Fibroblast of the aortic adventitia (primary cell): ENCODE measurements at regions not wholly inside any gene's neighbourhood (a gene's known extent, or its start where the extent isn't known, plus 50 kb on each side); places are given as distances from the start of the nearest gene placed in this dataset.

ENCODE experiments used
- DNase-seq: peaks from one replicate; pipeline ENCODE4 v3.0.0-alpha.2; 2010; ENCODE audit warnings: low read depth
- H3K4me3 ChIP-seq: 2 replicates; pipeline ENCODE4 v1.5.1; 2011; ENCODE audit warnings: low read depth, mild to moderate bottlenecking, control low read depth, low read length, moderate library complexity
- TF ChIP-seq, protein P1 (sequence below): IDR thresholded peaks from 2 replicates; pipeline ENCODE4 v1.5.1; 2011; ENCODE audit warnings: mild to moderate bottlenecking, low read length, control low read depth, inconsistent platforms; ENCODE audit not compliant: insufficient read depth

GRCh38 chr9:89793124-89793495, 188.3 kb downstream of the GADD45G start:
- TF ChIP-seq, protein P1, sequence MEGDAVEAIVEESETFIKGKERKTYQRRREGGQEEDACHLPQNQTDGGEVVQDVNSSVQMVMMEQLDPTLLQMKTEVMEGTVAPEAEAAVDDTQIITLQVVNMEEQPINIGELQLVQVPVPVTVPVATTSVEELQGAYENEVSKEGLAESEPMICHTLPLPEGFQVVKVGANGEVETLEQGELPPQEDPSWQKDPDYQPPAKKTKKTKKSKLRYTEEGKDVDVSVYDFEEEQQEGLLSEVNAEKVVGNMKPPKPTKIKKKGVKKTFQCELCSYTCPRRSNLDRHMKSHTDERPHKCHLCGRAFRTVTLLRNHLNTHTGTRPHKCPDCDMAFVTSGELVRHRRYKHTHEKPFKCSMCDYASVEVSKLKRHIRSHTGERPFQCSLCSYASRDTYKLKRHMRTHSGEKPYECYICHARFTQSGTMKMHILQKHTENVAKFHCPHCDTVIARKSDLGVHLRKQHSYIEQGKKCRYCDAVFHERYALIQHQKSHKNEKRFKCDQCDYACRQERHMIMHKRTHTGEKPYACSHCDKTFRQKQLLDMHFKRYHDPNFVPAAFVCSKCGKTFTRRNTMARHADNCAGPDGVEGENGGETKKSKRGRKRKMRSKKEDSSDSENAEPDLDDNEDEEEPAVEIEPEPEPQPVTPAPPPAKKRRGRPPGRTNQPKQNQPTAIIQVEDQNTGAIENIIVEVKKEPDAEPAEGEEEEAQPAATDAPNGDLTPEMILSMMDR = no peak
- no peak for DNase-seq
- H3K4me3 ChIP-seq = no peak overlapping the region

DNA sequence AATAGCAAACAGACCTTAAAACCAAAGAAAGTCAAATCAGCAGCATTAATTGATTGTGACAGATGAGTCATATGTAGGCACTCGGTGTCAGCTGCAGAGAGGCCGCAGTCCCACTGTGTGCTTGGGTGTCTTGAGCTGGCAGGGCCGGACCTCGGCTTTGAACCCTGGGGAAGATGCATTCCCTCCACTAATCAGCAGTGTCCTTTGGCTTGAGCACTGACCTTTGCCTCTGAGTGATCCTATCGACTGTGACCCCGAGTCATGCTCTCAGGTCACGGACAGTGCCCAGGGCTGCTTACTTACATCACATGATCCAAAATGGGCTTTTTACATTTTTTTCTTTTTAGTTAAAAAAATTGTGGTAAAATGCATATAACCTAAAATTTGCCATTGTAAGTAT, 188.7 kb downstream of the GADD45G start:
- DNase-seq = no peak
- H3K4me3 ChIP-seq = no peak overlapping the region
- TF ChIP-seq, protein P1 = no peak

DNA sequence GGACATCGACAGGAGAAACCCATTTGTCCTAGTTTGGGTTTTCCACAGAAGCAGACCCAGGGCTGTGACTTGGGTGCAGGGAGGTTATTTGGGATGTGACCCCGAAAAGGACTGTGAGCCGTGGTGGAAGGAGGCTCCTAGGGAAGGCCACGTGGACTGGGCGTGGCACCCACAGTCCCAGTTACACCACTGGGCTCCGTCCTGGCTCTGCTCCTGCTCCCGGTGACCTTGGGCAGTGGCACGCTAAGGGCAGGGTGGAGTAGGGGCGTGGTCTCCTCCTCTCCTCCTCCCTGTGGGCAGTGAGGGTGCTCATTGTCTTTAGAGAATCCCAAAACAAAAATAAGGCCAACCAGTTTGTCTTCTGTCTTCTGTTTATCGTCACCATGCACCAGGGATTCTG, 190.1 kb downstream of the GADD45G start:
- DNase-seq = no peak
- TF ChIP-seq, protein P1 = no peak
- no peak overlapping the region for H3K4me3 ChIP-seq

- TF ChIP-seq, protein P1 = no peak
- no peak for DNase-seq
- no peak overlapping the region for H3K4me3 ChIP-seq
These were observed 190.9 kb downstream of the GADD45G start for GRCh38 chr9:89795538-89796195.

DNA sequence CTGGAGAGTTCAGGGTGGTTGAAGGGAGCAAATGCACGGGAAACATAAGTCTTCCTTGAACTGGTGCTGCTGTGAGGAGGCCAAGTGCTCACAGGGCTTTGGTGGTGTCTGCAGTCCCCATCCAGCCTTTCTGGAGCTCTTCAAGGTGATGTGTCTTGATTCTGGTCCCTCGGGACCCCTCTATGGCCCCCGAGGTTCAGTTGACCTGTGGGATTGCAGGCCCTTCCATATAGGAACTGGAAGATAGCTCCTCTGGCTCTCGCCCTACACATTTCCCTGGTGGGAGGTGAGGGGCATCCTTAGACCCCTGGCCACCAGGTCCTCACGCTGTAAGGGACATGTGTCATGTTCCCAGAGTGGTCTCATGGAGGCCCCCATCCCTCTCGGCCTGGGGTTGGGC, 191.8 kb downstream of the GADD45G start:
- no peak for DNase-seq
- TF ChIP-seq, protein P1 = no peak
- H3K4me3 ChIP-seq = no peak overlapping the region

DNA sequence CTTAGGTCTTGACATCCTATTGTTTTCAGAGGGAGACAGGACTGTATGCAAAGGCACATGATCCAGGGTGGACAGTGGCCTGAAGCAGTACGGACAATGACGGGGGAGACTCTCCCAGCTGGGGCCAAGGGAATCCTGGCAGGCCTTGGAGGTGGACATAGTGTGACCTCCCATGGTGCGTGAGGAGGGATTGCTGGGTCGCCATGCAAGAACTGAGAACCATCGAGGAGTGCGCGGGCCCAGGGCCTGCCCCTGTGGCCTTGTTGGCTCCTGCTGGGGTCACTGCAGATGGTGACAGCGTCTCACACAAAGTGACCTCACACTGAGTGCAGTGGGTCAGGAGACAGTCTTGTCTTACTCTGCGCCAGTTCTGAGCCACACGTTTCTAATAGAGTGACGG, 192.4 kb downstream of the GADD45G start:
- no peak for DNase-seq
- no peak overlapping the region for H3K4me3 ChIP-seq
- TF ChIP-seq, protein P1 = no peak

DNA sequence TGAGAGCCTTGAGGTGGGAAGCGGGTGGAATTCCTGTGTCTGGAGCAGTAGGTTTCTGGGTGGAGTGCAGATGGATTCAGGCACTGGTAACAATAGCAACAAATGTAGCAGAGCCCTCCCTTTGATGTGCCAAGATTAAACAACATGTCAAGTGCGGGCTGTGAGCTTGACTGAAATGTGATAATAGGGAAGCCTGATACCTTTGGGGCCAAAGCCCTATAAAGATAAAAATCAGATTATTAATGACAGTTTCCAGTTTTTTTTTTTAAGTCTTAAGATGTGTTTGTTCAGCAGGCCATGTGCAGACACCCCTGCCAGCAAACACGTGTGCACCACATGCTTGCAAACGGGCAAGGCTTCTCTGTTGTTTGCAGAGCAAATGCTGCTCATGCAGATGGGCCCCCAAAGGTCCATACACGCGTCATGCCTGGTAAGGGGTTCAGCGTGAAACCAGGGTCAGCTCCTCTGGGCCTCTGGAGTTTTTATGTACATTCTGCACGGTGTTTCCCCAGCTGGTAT, 193.2 kb downstream of the GADD45G start:
- no peak for DNase-seq
- no peak overlapping the region for H3K4me3 ChIP-seq
- TF ChIP-seq, protein P1 = no peak
